Breast epithelium (tissue), 3 donors: ENCODE measurements at regions not wholly inside any gene's neighbourhood (a gene's known extent, or its start where the extent isn't known, plus 50 kb on each side); places are given as distances from the start of the nearest gene placed in this dataset.

Experiments used
- POLR2A ChIP-seq: fragments of 450-650 bp; IDR thresholded peaks from one replicate; pipeline ENCODE4 v1.6.1; 2016; ENCODE audit warnings: antibody characterized with exemption, mild to moderate bottlenecking, moderate library complexity
- TF ChIP-seq, protein P1 (sequence below), 3 donors: fragments of 450-650 bp; IDR thresholded peaks; one replicate each; pipeline ENCODE4 v1.5.1; 2016 to 2017; ENCODE audit warnings: antibody characterized with exemption in 3 of 3, mild to moderate bottlenecking in 3 of 3, moderate library complexity in 3 of 3

DNA sequence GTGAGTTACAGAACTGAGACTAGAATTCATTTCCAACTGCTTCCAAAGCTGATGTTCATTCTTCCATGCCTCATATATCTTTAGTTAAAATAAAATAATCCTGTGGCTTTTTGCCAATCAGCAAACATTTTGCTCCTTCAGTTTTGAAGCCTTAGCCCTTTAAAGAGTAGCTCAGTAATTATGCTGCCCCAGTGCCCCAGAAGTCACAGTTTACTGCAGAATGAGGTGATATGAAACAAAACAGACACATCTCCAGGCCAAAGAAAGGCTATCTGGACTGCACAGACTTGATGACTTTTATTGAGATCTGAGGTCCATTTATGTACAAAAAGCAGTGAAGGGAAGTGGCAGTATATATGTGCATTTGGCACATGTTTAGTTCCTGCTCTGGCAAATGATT, 285.8 kb upstream of the ZNF462 start:
- TF ChIP-seq POLR2A: no peak
- TF ChIP-seq, protein P1, sequence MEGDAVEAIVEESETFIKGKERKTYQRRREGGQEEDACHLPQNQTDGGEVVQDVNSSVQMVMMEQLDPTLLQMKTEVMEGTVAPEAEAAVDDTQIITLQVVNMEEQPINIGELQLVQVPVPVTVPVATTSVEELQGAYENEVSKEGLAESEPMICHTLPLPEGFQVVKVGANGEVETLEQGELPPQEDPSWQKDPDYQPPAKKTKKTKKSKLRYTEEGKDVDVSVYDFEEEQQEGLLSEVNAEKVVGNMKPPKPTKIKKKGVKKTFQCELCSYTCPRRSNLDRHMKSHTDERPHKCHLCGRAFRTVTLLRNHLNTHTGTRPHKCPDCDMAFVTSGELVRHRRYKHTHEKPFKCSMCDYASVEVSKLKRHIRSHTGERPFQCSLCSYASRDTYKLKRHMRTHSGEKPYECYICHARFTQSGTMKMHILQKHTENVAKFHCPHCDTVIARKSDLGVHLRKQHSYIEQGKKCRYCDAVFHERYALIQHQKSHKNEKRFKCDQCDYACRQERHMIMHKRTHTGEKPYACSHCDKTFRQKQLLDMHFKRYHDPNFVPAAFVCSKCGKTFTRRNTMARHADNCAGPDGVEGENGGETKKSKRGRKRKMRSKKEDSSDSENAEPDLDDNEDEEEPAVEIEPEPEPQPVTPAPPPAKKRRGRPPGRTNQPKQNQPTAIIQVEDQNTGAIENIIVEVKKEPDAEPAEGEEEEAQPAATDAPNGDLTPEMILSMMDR (IDR thresholded peaks at IDR 0.05): no peak
